Retinal pigment epithelial cell (primary cell): ENCODE measurements at regions not wholly inside any gene's neighbourhood (a gene's known extent, or its start where the extent isn't known, plus 50 kb on each side); places are given as distances from the start of the nearest gene placed in this dataset.

Source experiments
- DNase-seq: peaks from one replicate; pipeline ENCODE4 v3.0.0-alpha.2; 2010; ENCODE audit warnings: low read depth
- H3K4me3 ChIP-seq: 2 replicates; pipeline ENCODE4 v1.5.1; 2011; ENCODE audit warnings: mild to moderate bottlenecking, low read length, control low read depth, moderate library complexity
- CTCF ChIP-seq: conservative IDR thresholded peaks from 2 replicates; pipeline ENCODE4 v1.5.1; 2011; ENCODE audit warnings: low read depth, low read length, control low read depth, inconsistent platforms

DNA sequence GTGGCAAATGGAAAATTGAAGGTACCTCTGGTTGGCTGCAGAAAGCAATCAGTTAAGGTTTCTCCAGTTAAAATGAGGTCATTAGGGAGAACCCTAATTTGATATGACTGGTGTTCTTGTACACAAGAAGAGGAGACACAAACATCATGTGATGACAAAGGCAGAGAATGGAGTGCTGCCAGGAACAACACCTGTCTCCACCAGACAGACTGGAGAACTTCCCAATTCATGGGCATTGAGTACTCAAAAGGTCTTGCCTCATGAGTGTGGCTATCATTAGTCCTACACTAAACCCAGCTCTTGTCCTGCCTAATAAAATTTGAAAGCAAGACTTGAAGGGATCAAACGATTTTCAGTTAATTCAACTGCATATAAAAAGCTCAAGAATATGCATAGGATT, 152.6 kb downstream of the PTPN20 start:
- DNase-seq, result no peak
- no peak overlapping the region for H3K4me3 ChIP-seq
- no peak for TF ChIP-seq CTCF

- no peak for DNase-seq
- TF ChIP-seq CTCF, result no peak
- no peak overlapping the region for H3K4me3 ChIP-seq
Observed at GRCh38 chr10:47065903-47066302, 154.7 kb downstream of the PTPN20 start.

DNA sequence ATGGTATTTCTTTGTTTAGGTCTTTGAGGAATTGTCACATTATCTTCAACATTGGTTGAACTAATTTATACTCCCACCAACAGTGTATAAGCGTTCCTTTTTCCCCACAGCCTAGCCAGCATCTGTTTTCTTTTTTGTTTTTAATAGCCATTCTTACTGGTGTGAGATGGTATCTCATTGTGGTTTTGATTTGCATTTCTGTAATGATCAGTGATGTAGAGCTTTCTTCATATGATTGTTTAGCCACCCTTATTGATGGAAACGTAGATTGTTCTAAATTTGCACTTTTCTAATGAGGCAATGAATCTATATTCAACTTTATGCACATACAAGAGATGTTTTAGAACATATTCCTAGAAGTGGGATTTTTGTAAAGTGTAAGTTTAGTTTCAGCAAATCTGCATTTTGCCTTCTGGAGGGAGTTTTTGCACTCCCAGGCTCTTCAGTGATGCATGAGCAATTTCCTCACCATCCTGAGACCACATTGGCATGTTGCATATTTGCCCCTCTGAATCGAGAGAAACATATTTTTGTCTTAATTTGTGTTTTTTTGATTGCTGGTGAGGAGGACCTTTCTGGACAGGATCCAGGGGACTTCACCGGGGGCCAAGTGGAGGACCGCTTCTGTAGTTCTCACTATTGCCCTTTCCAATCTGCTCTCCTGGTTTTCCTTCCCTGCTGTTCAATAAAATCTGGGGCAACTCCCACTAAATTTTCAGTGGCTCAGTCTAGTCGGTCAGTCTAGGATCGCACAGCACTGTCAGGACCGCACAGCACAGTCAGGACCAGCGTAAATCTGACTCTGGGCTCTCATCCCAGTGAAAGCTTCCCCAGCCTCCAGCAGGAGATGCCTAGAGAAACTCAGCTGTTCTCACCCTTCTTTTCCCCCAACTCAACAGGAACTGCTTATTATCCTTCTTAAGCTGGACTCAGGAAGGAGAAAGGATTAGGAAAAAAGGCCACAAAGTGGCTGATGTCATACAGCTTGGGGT, 157.0 kb downstream of the PTPN20 start:
- no peak for DNase-seq
- no peak overlapping the region for H3K4me3 ChIP-seq
- no peak for TF ChIP-seq CTCF

DNA sequence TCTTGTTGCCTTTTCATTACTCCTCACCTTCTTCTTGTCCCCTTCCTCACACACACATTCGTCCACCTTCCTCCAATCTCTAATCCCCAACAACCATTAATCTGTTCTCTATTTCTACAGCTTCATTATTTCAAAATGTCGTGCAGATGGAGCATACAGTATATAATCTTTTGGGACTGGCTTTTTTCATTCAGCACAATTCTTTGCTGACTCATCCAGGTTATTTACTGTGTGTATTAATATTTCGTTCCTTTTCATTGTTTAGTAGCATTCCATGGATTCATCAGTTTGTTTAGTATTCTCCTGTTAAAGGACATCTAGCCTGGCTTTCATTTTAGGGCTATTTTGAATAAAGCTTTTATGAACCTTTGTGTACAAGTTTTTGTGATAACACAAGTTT, 159.3 kb downstream of the PTPN20 start:
- H3K4me3 ChIP-seq, result no peak overlapping the region
- no peak for TF ChIP-seq CTCF
- no peak for DNase-seq

DNA sequence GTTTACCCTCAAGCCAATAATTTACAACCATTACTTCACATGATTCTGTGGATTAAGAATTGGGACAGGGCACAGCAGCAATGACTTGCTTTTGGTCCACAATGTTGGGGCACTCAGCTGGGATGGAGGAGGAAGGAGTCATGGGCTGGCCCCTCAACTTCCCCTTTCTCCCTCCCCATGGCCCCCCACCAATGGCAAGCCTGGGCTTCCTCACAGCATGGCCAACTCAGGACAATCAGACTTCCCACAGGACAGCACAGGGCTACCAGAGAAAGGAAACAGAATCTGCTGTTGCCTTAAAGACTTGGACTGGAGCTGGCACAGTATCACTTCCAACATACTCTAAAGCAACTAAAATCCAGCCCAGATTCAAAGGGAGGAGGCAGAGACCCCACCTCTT, 160.7 kb downstream of the PTPN20 start:
- DNase-seq, result no peak
- no peak for TF ChIP-seq CTCF
- no peak overlapping the region for H3K4me3 ChIP-seq

DNA sequence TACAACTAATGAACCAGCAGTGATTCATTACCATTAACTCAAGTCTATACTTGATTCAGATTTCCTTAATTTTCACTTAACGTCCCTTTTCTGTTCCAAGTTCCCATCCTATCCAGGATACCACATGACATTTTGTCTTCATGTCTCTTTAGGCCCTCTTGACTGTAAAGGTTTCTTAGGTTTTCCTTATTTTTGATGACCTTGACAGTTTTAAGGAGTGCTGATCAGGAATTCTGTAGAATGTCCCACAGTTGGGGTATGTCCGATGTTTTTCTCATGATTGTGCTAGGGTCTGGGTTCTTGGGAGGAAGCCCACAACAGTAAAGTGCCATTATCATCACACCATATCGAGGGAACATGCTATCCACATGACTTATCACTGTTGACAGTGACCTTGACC, 162.7 kb downstream of the PTPN20 start:
- no peak overlapping the region for H3K4me3 ChIP-seq
- no peak for TF ChIP-seq CTCF
- DNase-seq, result no peak

DNA sequence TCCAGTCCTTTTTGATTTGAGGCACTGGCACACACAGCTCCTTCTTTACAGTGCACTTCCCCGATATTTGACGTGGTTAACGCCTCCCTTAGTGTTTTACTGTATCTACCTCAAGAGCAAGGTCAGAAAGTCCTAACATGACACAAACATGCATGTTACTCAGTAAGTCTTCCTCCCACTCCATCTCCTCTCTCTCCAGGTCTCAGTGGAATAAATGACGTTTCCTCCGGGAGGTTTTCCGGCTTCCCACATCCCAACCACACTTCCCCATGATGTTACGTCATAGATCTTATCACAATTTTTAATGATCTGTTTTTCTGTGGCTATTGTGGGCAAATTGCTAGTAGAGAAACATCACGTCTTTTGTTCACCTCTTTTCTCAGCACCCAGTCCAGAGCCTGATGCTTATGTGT, 165.7 kb downstream of the PTPN20 start:
- no peak overlapping the region for H3K4me3 ChIP-seq
- no peak for TF ChIP-seq CTCF
- DNase-seq, result no peak
